Stomach (tissue), 8 donors: ENCODE measurements at regions not wholly inside any gene's neighbourhood (a gene's known extent, or its start where the extent isn't known, plus 50 kb on each side); places are given as distances from the start of the nearest gene placed in this dataset.

ENCODE experiments used
- DNase-seq, 2 donors: peaks; one replicate each; pipeline versions ENCODE4 v3.0.0 to v3.0.0-alpha.2; 2013 to 2019
- H3K27ac ChIP-seq, 5 donors: fragments of 200-600 bp in 4 of 5; sonication (generic) in 4 of 5; one replicate each; pipeline ENCODE4 v1.5.1; 2013 to 2019; ENCODE audit warnings: mild to moderate bottlenecking in 1 of 5, moderate library complexity in 1 of 5
- H3K27me3 ChIP-seq, 3 donors: fragments of 200-600 bp; sonication (generic); one replicate each; pipeline ENCODE4 v1.5.1; 2017 to 2019; ENCODE audit warnings: mixed run types in 1 of 3
- H3K36me3 ChIP-seq, 4 donors: fragments of 200-600 bp; sonication (generic); 1 replicate in 3 of 4; 2 replicates in 1 of 4; pipeline ENCODE4 v1.5.1; 2016 to 2019
- H3K4me1 ChIP-seq, 4 donors: fragments of 200-600 bp; sonication (generic); one replicate each; pipeline ENCODE4 v1.5.1; 2016 to 2019
- H3K4me3 ChIP-seq, 4 donors: fragments of 200-600 bp; sonication (generic) in 3 of 4; one replicate each; pipeline ENCODE4 v1.5.1; 2016 to 2019; ENCODE audit warnings: mild to moderate bottlenecking in 1 of 4
- H3K9me3 ChIP-seq, 4 donors: fragments of 200-600 bp; sonication (generic); one replicate each; pipeline ENCODE4 v1.5.1; 2016 to 2019
- CTCF ChIP-seq, 7 experiments: fragments of 450-650 bp in 4 of 7; fragments of 200-600 bp in 3 of 7; sonication (generic) in 3 of 7; IDR thresholded peaks; one replicate each; pipeline ENCODE4 v1.5.1; 2016 to 2019; ENCODE audit warnings: antibody characterized with exemption in 7 of 7, control low read depth in 2 of 7, mild to moderate bottlenecking in 1 of 7
- EP300 ChIP-seq: sonication (generic); formaldehyde crosslinking; IDR thresholded peaks from one replicate; pipeline ENCODE4 v1.6.1; 2017; ENCODE audit warnings: antibody characterized with exemption
- POLR2A ChIP-seq, 4 donors: fragments of 450-650 bp; IDR thresholded peaks; one replicate each; pipeline ENCODE4 v1.6.1; 2016; ENCODE audit warnings: antibody characterized with exemption in 4 of 4, control low read depth in 2 of 4, mild to moderate bottlenecking in 1 of 4, moderate library complexity in 1 of 4
- POLR2AphosphoS5 ChIP-seq, 3 donors: sonication (generic); formaldehyde crosslinking; IDR thresholded peaks; one replicate each; pipeline ENCODE4 v1.6.1; 2016; ENCODE audit warnings: antibody characterized with exemption in 3 of 3
- WGBS, 5 donors: extraction: QIAGEN DNeasy Blood & Tissue Kit in 3 of 5; methylation state at CpG; one replicate each; pipeline versions ENCODE4 v1.1.5 to v1.1.7; 2013 to 2018; 5-methylcytosine and 5-hydroxymethylcytosine counted together
- intact Hi-C: fragments of 100-400 bp; cut with DNase I; formaldehyde crosslinking; loops from one replicate; pipeline ENCODE4 v1.15.1; 2023; ENCODE audit warnings: low total_unique reads
- donor health status: healthy with polysubstance abuse.
- donor health status: Bipolar disorder and iron deficiency.
- donor health status: healthy.

GRCh38 chr11:19573666-19574065 lies 139.0 kb upstream of the NAV2 start:
- Histone ChIP-seq H3K4me1 (peaks cover 23 to 33% (median 27%) of the 10 kb centered on the region in 4 donors), H3K36me3 (no peaks in the 10 kb centered on the region), H3K4me3 (no peak overlapping the region), H3K27me3 (no peaks in the 10 kb centered on the region), H3K27ac (no peak overlapping the region), H3K9me3 (no peaks in the 10 kb centered on the region)
- 71 to 100% (median 73%) methylated on average over 1 of the region's 1 CpG; no CpG with 5 or more reads in 1 of the 5 donors for whole genome bisulfite sequencing, 5 donors
- TF ChIP-seq POLR2AphosphoS5 (IDR thresholded peaks at IDR 0.05) (no peak), EP300 (no peak), CTCF (IDR thresholded peaks at IDR 0.05) (no peak), POLR2A (IDR thresholded peaks at IDR 0.05) (no peak)
- DNase-seq, result no peak
- intact Hi-C loops, result no loop called here

GRCh38 chr11:19571906-19572305 lies 140.7 kb upstream of the NAV2 start:
- intact Hi-C loops, result no loop called here
- Histone ChIP-seq H3K4me3 (no peak overlapping the region), H3K27ac (no peak overlapping the region), H3K9me3 (no peaks in the 10 kb centered on the region), H3K27me3 (no peaks in the 10 kb centered on the region), H3K36me3 (no peaks in the 10 kb centered on the region), H3K4me1 (peaks cover 5 to 23% (median 13%) of the 10 kb centered on the region in 4 donors)
- no peak for DNase-seq
- WGBS, 5 donors, result 66 to 89% (median 87%) methylated on average over 4 of the region's 4 CpGs
- TF ChIP-seq EP300 (no peak), POLR2AphosphoS5 (IDR thresholded peaks at IDR 0.05) (no peak), CTCF (IDR thresholded peaks at IDR 0.05) (no peak), POLR2A (IDR thresholded peaks at IDR 0.05) (no peak)

- no peak overlapping the region for H3K27ac ChIP-seq
- no peaks in the 10 kb centered on the region for H3K27me3 ChIP-seq
- intact Hi-C loops, result no loop called here
- DNase-seq, result no peak
- no peak overlapping the region for H3K4me3 ChIP-seq
- 96 to 100% (median 99%) methylated on average over 1 of the region's 1 CpG for WGBS, 5 donors
- TF ChIP-seq POLR2AphosphoS5 (IDR thresholded peaks at IDR 0.05), result no peak
- TF ChIP-seq EP300, result no peak
- TF ChIP-seq CTCF (IDR thresholded peaks at IDR 0.05), result no peak
- TF ChIP-seq POLR2A (IDR thresholded peaks at IDR 0.05), result no peak
- H3K9me3 ChIP-seq, result no peaks in the 10 kb centered on the region
- no peaks in the 10 kb centered on the region for H3K36me3 ChIP-seq
- peaks cover 0 to 21% (median 9%) of the 10 kb centered on the region in 4 donors for H3K4me1 ChIP-seq
These were observed 141.7 kb upstream of the NAV2 start for GRCh38 chr11:19570889-19571288.

- Histone ChIP-seq H3K36me3 (no peaks in the 10 kb centered on the region), H3K27me3 (no peaks in the 10 kb centered on the region), H3K9me3 (no peaks in the 10 kb centered on the region), H3K4me3 (no peak overlapping the region), H3K4me1 (peaks cover 5 to 25% (median 17%) of the 10 kb centered on the region in 4 donors), H3K27ac (no peak overlapping the region)
- TF ChIP-seq POLR2A (IDR thresholded peaks at IDR 0.05), result no peak
- no peak for TF ChIP-seq EP300
- no peak for TF ChIP-seq POLR2AphosphoS5 (IDR thresholded peaks at IDR 0.05)
- TF ChIP-seq CTCF (IDR thresholded peaks at IDR 0.05), result no peak
- WGBS, 5 donors, result 86 to 94% (median 92%) methylated on average over 3 of the region's 3 CpGs
- no peak for DNase-seq
- intact Hi-C loops, result no loop called here
These were observed 144.6 kb upstream of the NAV2 start for GRCh38 chr11:19567996-19568395.
